ENCODE measurements at regions not wholly inside any gene's neighbourhood (a gene's known extent, or its start where the extent isn't known, plus 50 kb on each side); places are given as distances from the start of the nearest gene placed in this dataset.

GRCh38 chr7:133180717-133181116 is 72.2 kb upstream of the EXOC4 start:
- no peak overlapping the region for H2AFZ ChIP-seq (ENCODE audit: low read length)
- H3K9ac ChIP-seq (ENCODE audit: low read depth, low read length, poor library complexity, severe bottlenecking) = no peak overlapping the region
- no peaks in the 10 kb centered on the region for H3K9me2 ChIP-seq (replicated peaks; ENCODE audit: low read depth, low read length)
- H3K27me3 ChIP-seq (ENCODE audit: insufficient read depth, low read length, poor library complexity, severe bottlenecking) = no peaks in the 10 kb centered on the region
- no peaks in the 10 kb centered on the region for H4K20me1 ChIP-seq (ENCODE audit: insufficient read depth, low read length, poor library complexity, severe bottlenecking)
- H3K36me3 ChIP-seq (ENCODE audit: insufficient read depth, low read length) = no peaks in the 10 kb centered on the region
- no peaks in the 10 kb centered on the region for H3F3A ChIP-seq (ENCODE audit: low read depth)
- no peak overlapping the region for H3K4me2 ChIP-seq (ENCODE audit: low read depth, low read length, poor library complexity, severe bottlenecking)
- no peak for TF ChIP-seq CTCF (conservative IDR thresholded peaks at IDR 0.05; ENCODE audit: low read length)
- no peak for TF ChIP-seq EZH2phosphoT487 (IDR thresholded peaks at IDR 0.05; ENCODE audit: borderline replicate concordance)
- peaks cover 5% of the 10 kb centered on the region for H3K4me1 ChIP-seq (ENCODE audit: insufficient read depth, low read length, poor library complexity, severe bottlenecking)
- H3K79me2 ChIP-seq (ENCODE audit: insufficient read depth, low read length) = no peaks in the 10 kb centered on the region
- H3K9me3 ChIP-seq (ENCODE audit: insufficient read depth, low read depth, low read length) = no peaks in the 10 kb centered on the region
- H3K4me3 ChIP-seq (ENCODE audit: low read length, poor library complexity, severe bottlenecking) = no peak overlapping the region

GRCh38 chr7:133183042-133183794 is 69.7 kb upstream of the EXOC4 start:
- Histone ChIP-seq H3K9ac (ENCODE audit: low read depth, low read length, poor library complexity, severe bottlenecking) (no peak overlapping the region), H3K79me2 (ENCODE audit: insufficient read depth, low read length) (no peaks in the 10 kb centered on the region), H3K36me3 (ENCODE audit: insufficient read depth, low read length) (no peaks in the 10 kb centered on the region), H3K9me3 (ENCODE audit: insufficient read depth, low read depth, low read length) (no peaks in the 10 kb centered on the region), H3K27me3 (ENCODE audit: insufficient read depth, low read length, poor library complexity, severe bottlenecking) (no peaks in the 10 kb centered on the region), H4K20me1 (ENCODE audit: insufficient read depth, low read length, poor library complexity, severe bottlenecking) (no peaks in the 10 kb centered on the region), H3K4me3 (ENCODE audit: low read length, poor library complexity, severe bottlenecking) (no peak overlapping the region), H3K4me1 (ENCODE audit: insufficient read depth, low read length, poor library complexity, severe bottlenecking) (peaks cover 17% of the 10 kb centered on the region), H3K9me2 (replicated peaks; ENCODE audit: low read depth, low read length) (no peaks in the 10 kb centered on the region), H3K4me2 (ENCODE audit: low read depth, low read length, poor library complexity, severe bottlenecking) (no peak overlapping the region), H2AFZ (ENCODE audit: low read length) (no peak overlapping the region), H3F3A (ENCODE audit: low read depth) (no peaks in the 10 kb centered on the region)
- TF ChIP-seq EZH2phosphoT487 (IDR thresholded peaks at IDR 0.05; ENCODE audit: borderline replicate concordance) (no peak), CTCF (conservative IDR thresholded peaks at IDR 0.05; ENCODE audit: low read length) (no peak)

GRCh38 chr7:133183969-133184368 is 68.9 kb upstream of the EXOC4 start:
- H3K4me2 ChIP-seq (ENCODE audit: low read depth, low read length, poor library complexity, severe bottlenecking) = no peak overlapping the region
- no peak overlapping the region for H2AFZ ChIP-seq (ENCODE audit: low read length)
- no peaks in the 10 kb centered on the region for H4K20me1 ChIP-seq (ENCODE audit: insufficient read depth, low read length, poor library complexity, severe bottlenecking)
- no peaks in the 10 kb centered on the region for H3K36me3 ChIP-seq (ENCODE audit: insufficient read depth, low read length)
- no peak overlapping the region for H3K4me3 ChIP-seq (ENCODE audit: low read length, poor library complexity, severe bottlenecking)
- H3K4me1 ChIP-seq (ENCODE audit: insufficient read depth, low read length, poor library complexity, severe bottlenecking) = peaks cover 17% of the 10 kb centered on the region
- no peak overlapping the region for H3K9ac ChIP-seq (ENCODE audit: low read depth, low read length, poor library complexity, severe bottlenecking)
- H3K9me2 ChIP-seq (replicated peaks; ENCODE audit: low read depth, low read length) = no peaks in the 10 kb centered on the region
- H3K79me2 ChIP-seq (ENCODE audit: insufficient read depth, low read length) = no peaks in the 10 kb centered on the region
- no peaks in the 10 kb centered on the region for H3K9me3 ChIP-seq (ENCODE audit: insufficient read depth, low read depth, low read length)
- H3K27me3 ChIP-seq (ENCODE audit: insufficient read depth, low read length, poor library complexity, severe bottlenecking) = no peaks in the 10 kb centered on the region
- TF ChIP-seq CTCF (conservative IDR thresholded peaks at IDR 0.05; ENCODE audit: low read length) (no peak), EZH2phosphoT487 (IDR thresholded peaks at IDR 0.05; ENCODE audit: borderline replicate concordance) (no peak)
- no peaks in the 10 kb centered on the region for H3F3A ChIP-seq (ENCODE audit: low read depth)

Data from Loucy (cell line).